ENCODE measurements at regions not wholly inside any gene's neighbourhood (a gene's known extent, or its start where the extent isn't known, plus 50 kb on each side); places are given as distances from the start of the nearest gene placed in this dataset.

- H3K27ac ChIP-seq: no peak overlapping the region
- TF ChIP-seq, protein P1, sequence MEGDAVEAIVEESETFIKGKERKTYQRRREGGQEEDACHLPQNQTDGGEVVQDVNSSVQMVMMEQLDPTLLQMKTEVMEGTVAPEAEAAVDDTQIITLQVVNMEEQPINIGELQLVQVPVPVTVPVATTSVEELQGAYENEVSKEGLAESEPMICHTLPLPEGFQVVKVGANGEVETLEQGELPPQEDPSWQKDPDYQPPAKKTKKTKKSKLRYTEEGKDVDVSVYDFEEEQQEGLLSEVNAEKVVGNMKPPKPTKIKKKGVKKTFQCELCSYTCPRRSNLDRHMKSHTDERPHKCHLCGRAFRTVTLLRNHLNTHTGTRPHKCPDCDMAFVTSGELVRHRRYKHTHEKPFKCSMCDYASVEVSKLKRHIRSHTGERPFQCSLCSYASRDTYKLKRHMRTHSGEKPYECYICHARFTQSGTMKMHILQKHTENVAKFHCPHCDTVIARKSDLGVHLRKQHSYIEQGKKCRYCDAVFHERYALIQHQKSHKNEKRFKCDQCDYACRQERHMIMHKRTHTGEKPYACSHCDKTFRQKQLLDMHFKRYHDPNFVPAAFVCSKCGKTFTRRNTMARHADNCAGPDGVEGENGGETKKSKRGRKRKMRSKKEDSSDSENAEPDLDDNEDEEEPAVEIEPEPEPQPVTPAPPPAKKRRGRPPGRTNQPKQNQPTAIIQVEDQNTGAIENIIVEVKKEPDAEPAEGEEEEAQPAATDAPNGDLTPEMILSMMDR (IDR thresholded peaks at IDR 0.05): no peak
- H3K4me3 ChIP-seq: no peak overlapping the region
- no peak for DNase-seq (ENCODE audit: low spot score)
Measured at GRCh38 chr19:28428663-28429348, 784.1 kb downstream of the UQCRFS1 start.

- Histone ChIP-seq H3K4me3 (no peak overlapping the region), H3K27ac (no peak overlapping the region)
- TF ChIP-seq, protein P1 (IDR thresholded peaks at IDR 0.05): no peak
- no peak for DNase-seq (ENCODE audit: low spot score)
Measured at GRCh38 chr19:28427376-28428083, 785.4 kb downstream of the UQCRFS1 start.

DNA sequence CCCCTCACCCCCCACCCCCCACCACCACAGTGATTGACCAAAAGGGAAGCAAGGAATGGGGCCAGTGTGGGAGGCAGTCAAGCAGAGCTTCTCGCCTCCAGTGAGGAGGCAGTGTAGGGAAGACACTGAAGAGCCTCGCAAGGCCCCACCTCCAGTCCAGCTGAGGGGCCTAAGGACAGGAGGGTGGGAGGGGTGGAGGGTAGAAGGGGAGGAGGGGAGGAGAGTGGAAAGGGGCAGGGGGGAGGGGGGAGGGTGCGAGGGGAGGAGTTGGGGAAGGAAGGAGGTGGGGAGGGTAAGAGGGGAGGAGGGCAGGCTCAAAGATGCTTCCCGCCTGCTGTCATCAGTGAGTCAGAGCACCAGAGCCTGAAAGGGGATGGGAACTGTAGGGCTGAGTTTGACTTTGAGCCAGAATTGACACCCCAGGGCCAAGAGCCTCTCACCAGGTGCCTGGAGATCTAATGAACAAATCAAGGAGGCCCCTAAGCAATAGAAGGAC lies 786.2 kb downstream of the UQCRFS1 start:
- DNase-seq (ENCODE audit: low spot score): no peak
- TF ChIP-seq, protein P1 (IDR thresholded peaks at IDR 0.05): no peak
- Histone ChIP-seq H3K4me3 (no peak overlapping the region), H3K27ac (no peak overlapping the region)

DNA sequence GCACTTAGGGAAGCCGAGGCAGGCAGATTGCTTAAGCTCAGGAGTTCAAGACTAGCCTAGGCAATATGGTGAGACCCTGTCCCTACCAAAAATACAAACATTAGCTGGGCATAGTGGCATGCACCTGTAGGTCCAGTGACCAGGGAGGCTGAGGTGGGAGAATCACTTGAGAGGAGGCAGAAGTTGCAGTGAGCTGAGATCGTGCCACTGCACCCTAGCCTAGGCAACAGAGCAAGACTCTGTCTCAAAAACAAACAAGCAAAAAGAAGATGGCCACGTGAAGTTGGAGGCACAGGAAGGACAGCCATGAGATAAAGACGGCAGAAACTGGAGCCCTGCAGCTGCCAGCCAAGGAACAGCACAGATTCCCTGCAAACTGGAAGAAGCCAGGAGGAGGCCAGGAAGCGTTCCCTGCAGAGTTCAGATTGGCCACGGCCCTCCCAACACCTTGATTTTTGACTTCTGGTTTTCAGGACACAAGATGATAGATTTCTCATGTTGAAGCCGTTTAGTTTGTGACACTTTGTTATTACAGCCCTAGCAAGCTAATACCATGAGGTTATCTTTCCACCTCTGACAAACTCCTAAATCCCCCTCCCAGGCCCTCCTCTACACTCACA lies 786.7 kb downstream of the UQCRFS1 start:
- no peak for DNase-seq (ENCODE audit: low spot score)
- Histone ChIP-seq H3K27ac (no peak overlapping the region), H3K4me3 (no peak overlapping the region)
- TF ChIP-seq, protein P1 (IDR thresholded peaks at IDR 0.05): no peak

- H3K27ac ChIP-seq: no peak overlapping the region
- DNase-seq (ENCODE audit: low spot score): no peak
- TF ChIP-seq, protein P1 (IDR thresholded peaks at IDR 0.05): no peak
- H3K4me3 ChIP-seq: no peak overlapping the region
Measured at GRCh38 chr19:28425046-28425931, 787.7 kb downstream of the UQCRFS1 start.

- H3K27ac ChIP-seq: no peak overlapping the region
- DNase-seq (ENCODE audit: low spot score): no peak
- H3K4me3 ChIP-seq: no peak overlapping the region
- TF ChIP-seq, protein P1 (IDR thresholded peaks at IDR 0.05): no peak
Measured at GRCh38 chr19:28424662-28425045, 788.3 kb downstream of the UQCRFS1 start.

Measured in coronary artery (tissue), 2 donors.